ENCODE measurements at regions not wholly inside any gene's neighbourhood (a gene's known extent, or its start where the extent isn't known, plus 50 kb on each side); places are given as distances from the start of the nearest gene placed in this dataset.

- Histone ChIP-seq H3K9ac (ENCODE audit: low read depth, low read length, poor library complexity) (no peak overlapping the region), H3K27ac (replicated peaks; ENCODE audit: low read length) (no peak overlapping the region), H3K4me2 (ENCODE audit: insufficient read depth, low read length, poor library complexity, severe bottlenecking) (no peak overlapping the region), H3K18ac (ENCODE audit: low read length) (no peak overlapping the region), H3K4me3 (ENCODE audit: low read length in 2 of 2) (no peak overlapping the region), H2AK5ac (ENCODE audit: low read depth, low read length) (no peak overlapping the region), H3K36me3 (replicated peaks in 1 of 2; ENCODE audit: control insufficient read depth in 2 of 2, insufficient read depth in 2 of 2, low read length in 2 of 2) (no peaks in the 10 kb centered on the region), H4K8ac (ENCODE audit: low read depth, low read length) (no peak overlapping the region), H2AFZ (ENCODE audit: low read length) (no peak overlapping the region), H3K4ac (ENCODE audit: low read length) (no peak overlapping the region), H3K79me1 (ENCODE audit: low read depth, low read length) (no peaks in the 10 kb centered on the region), H2BK12ac (ENCODE audit: low read length) (no peak overlapping the region), H3K23ac (ENCODE audit: low read depth, low read length, poor library complexity) (no peak overlapping the region), H2BK120ac (ENCODE audit: low read depth, low read length) (no peak overlapping the region), H3K27me3 (ENCODE audit: control insufficient read depth in 3 of 3, insufficient read depth in 3 of 3, low read depth in 1 of 3, low read length in 3 of 3) (no peaks in the 10 kb centered on the region), H2BK5ac (ENCODE audit: low read length) (no peak overlapping the region), H2BK15ac (ENCODE audit: low read length) (no peak overlapping the region), H3K14ac (ENCODE audit: low read length) (no peak overlapping the region), H4K91ac (ENCODE audit: low read depth, low read length, poor library complexity) (no peak overlapping the region), H3K4me1 (ENCODE audit: control insufficient read depth in 2 of 2, insufficient read depth in 1 of 2, low read depth in 1 of 2, low read length in 2 of 2) (no peaks in the 10 kb centered on the region), H3K9me3 (replicated peaks in 1 of 2; ENCODE audit: control insufficient read depth in 2 of 2, insufficient read depth in 1 of 2, low read depth in 1 of 2, low read length in 2 of 2) (peaks cover 0 to 1% of the 10 kb centered on the region in 2 donors)
- DNase-seq (ENCODE audit: low spot score): no peak
- WGBS, 2 donors (ENCODE audit: extremely low coverage in 2 of 2, insufficient read length in 2 of 2, insufficient replicate concordance in 1 of 2): no CpG with 5 or more reads among the region's 3 CpGs
These were observed 221.2 kb downstream of the FNDC1 start for GRCh38 chr6:159390381-159390780.

GRCh38 chr6:159389695-159390094 lies 220.5 kb downstream of the FNDC1 start:
- no peak overlapping the region for H3K4me2 ChIP-seq (ENCODE audit: insufficient read depth, low read length, poor library complexity, severe bottlenecking)
- H3K9ac ChIP-seq (ENCODE audit: low read depth, low read length, poor library complexity): no peak overlapping the region
- H2AFZ ChIP-seq (ENCODE audit: low read length): no peak overlapping the region
- peaks cover 0 to 1% of the 10 kb centered on the region in 2 donors for H3K9me3 ChIP-seq (replicated peaks in 1 of 2; ENCODE audit: control insufficient read depth in 2 of 2, insufficient read depth in 1 of 2, low read depth in 1 of 2, low read length in 2 of 2)
- WGBS, 2 donors (ENCODE audit: extremely low coverage in 2 of 2, insufficient read length in 2 of 2, insufficient replicate concordance in 1 of 2): no CpG with 5 or more reads among the region's 3 CpGs
- no peak overlapping the region for H3K27ac ChIP-seq (replicated peaks; ENCODE audit: low read length)
- no peaks in the 10 kb centered on the region for H3K4me1 ChIP-seq (ENCODE audit: control insufficient read depth in 2 of 2, insufficient read depth in 1 of 2, low read depth in 1 of 2, low read length in 2 of 2)
- no peaks in the 10 kb centered on the region for H3K36me3 ChIP-seq (replicated peaks in 1 of 2; ENCODE audit: control insufficient read depth in 2 of 2, insufficient read depth in 2 of 2, low read length in 2 of 2)
- H3K18ac ChIP-seq (ENCODE audit: low read length): no peak overlapping the region
- no peak overlapping the region for H2BK12ac ChIP-seq (ENCODE audit: low read length)
- H3K4me3 ChIP-seq (ENCODE audit: low read length in 2 of 2): no peak overlapping the region
- H2AK5ac ChIP-seq (ENCODE audit: low read depth, low read length): no peak overlapping the region
- DNase-seq (ENCODE audit: low spot score): no peak
- no peak overlapping the region for H3K23ac ChIP-seq (ENCODE audit: low read depth, low read length, poor library complexity)
- H3K79me1 ChIP-seq (ENCODE audit: low read depth, low read length): no peaks in the 10 kb centered on the region
- H2BK5ac ChIP-seq (ENCODE audit: low read length): no peak overlapping the region
- no peak overlapping the region for H2BK15ac ChIP-seq (ENCODE audit: low read length)
- no peak overlapping the region for H4K8ac ChIP-seq (ENCODE audit: low read depth, low read length)
- no peak overlapping the region for H3K14ac ChIP-seq (ENCODE audit: low read length)
- H2BK120ac ChIP-seq (ENCODE audit: low read depth, low read length): no peak overlapping the region
- H3K27me3 ChIP-seq (ENCODE audit: control insufficient read depth in 3 of 3, insufficient read depth in 3 of 3, low read depth in 1 of 3, low read length in 3 of 3): no peaks in the 10 kb centered on the region
- H3K4ac ChIP-seq (ENCODE audit: low read length): no peak overlapping the region
- H4K91ac ChIP-seq (ENCODE audit: low read depth, low read length, poor library complexity): no peak overlapping the region

DNA sequence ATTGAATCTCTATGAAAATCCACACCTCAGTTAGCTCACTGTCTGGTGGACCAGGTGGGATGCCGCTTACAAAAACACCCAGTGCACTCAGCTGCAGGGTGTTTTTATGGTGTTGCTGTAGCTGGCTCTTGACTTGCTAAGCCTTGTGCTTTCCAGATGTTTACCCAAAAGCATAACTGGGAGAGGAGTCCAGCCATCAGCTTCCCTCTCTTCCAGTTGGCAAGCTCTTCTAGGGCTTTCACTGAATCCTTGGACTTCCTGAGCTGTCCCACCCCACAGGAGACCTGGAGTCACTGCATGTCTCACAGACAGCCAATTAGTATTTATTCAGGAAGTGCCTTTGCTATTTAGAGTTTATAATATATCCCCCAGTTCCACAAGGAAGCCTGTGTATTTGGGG lies 210.9 kb downstream of the FNDC1 start:
- WGBS, 2 donors (ENCODE audit: extremely low coverage in 2 of 2, insufficient read length in 2 of 2, insufficient replicate concordance in 1 of 2): no CpG with 5 or more reads among the region's 1 CpG
- no peak for DNase-seq (ENCODE audit: low spot score)

GRCh38 chr6:159378411-159379328 lies 209.5 kb downstream of the FNDC1 start:
- Histone ChIP-seq H2AK5ac (ENCODE audit: low read depth, low read length) (no peak overlapping the region), H3K27ac (replicated peaks; ENCODE audit: low read length) (no peak overlapping the region), H4K8ac (ENCODE audit: low read depth, low read length) (no peak overlapping the region), H2AFZ (ENCODE audit: low read length) (no peak overlapping the region), H4K91ac (ENCODE audit: low read depth, low read length, poor library complexity) (no peak overlapping the region), H3K27me3 (ENCODE audit: control insufficient read depth in 3 of 3, insufficient read depth in 3 of 3, low read depth in 1 of 3, low read length in 3 of 3) (peaks cover 0 to 5% (median 0%) of the 10 kb centered on the region in 3 experiments), H2BK120ac (ENCODE audit: low read depth, low read length) (no peak overlapping the region), H3K36me3 (replicated peaks in 1 of 2; ENCODE audit: control insufficient read depth in 2 of 2, insufficient read depth in 2 of 2, low read length in 2 of 2) (no peaks in the 10 kb centered on the region), H3K4me3 (ENCODE audit: low read length in 2 of 2) (no peak overlapping the region), H3K9me3 (replicated peaks in 1 of 2; ENCODE audit: control insufficient read depth in 2 of 2, insufficient read depth in 1 of 2, low read depth in 1 of 2, low read length in 2 of 2) (peaks cover 0 to 2% of the 10 kb centered on the region in 2 donors), H3K23ac (ENCODE audit: low read depth, low read length, poor library complexity) (no peak overlapping the region), H3K4ac (ENCODE audit: low read length) (no peak overlapping the region), H3K18ac (ENCODE audit: low read length) (no peak overlapping the region), H3K79me1 (ENCODE audit: low read depth, low read length) (no peaks in the 10 kb centered on the region), H2BK12ac (ENCODE audit: low read length) (no peak overlapping the region), H2BK15ac (ENCODE audit: low read length) (no peak overlapping the region), H3K4me2 (ENCODE audit: insufficient read depth, low read length, poor library complexity, severe bottlenecking) (no peak overlapping the region), H2BK5ac (ENCODE audit: low read length) (no peak overlapping the region), H3K14ac (ENCODE audit: low read length) (no peak overlapping the region), H3K9ac (ENCODE audit: low read depth, low read length, poor library complexity) (no peak overlapping the region), H3K4me1 (ENCODE audit: control insufficient read depth in 2 of 2, insufficient read depth in 1 of 2, low read depth in 1 of 2, low read length in 2 of 2) (peaks cover 3% of the 10 kb centered on the region in 2 donors)
- WGBS, 2 donors (ENCODE audit: extremely low coverage in 2 of 2, insufficient read length in 2 of 2, insufficient replicate concordance in 1 of 2): no CpG with 5 or more reads among the region's 10 CpGs
- no peak for DNase-seq (ENCODE audit: low spot score)

More for the DNA sequence above, 210.9 kb downstream of the FNDC1 start:
- Histone ChIP-seq H2BK5ac (ENCODE audit: low read length) (no peak overlapping the region), H3K36me3 (replicated peaks in 1 of 2; ENCODE audit: control insufficient read depth in 2 of 2, insufficient read depth in 2 of 2, low read length in 2 of 2) (no peaks in the 10 kb centered on the region), H3K4me1 (ENCODE audit: control insufficient read depth in 2 of 2, insufficient read depth in 1 of 2, low read depth in 1 of 2, low read length in 2 of 2) (peaks cover 3% of the 10 kb centered on the region in 2 donors), H3K14ac (ENCODE audit: low read length) (no peak overlapping the region), H3K9me3 (replicated peaks in 1 of 2; ENCODE audit: control insufficient read depth in 2 of 2, insufficient read depth in 1 of 2, low read depth in 1 of 2, low read length in 2 of 2) (no peaks in the 10 kb centered on the region), H3K9ac (ENCODE audit: low read depth, low read length, poor library complexity) (no peak overlapping the region), H3K18ac (ENCODE audit: low read length) (no peak overlapping the region), H4K8ac (ENCODE audit: low read depth, low read length) (no peak overlapping the region), H3K23ac (ENCODE audit: low read depth, low read length, poor library complexity) (no peak overlapping the region), H3K4me2 (ENCODE audit: insufficient read depth, low read length, poor library complexity, severe bottlenecking) (no peak overlapping the region), H2BK120ac (ENCODE audit: low read depth, low read length) (no peak overlapping the region), H2BK12ac (ENCODE audit: low read length) (no peak overlapping the region), H3K79me1 (ENCODE audit: low read depth, low read length) (no peaks in the 10 kb centered on the region), H3K27ac (replicated peaks; ENCODE audit: low read length) (no peak overlapping the region), H2AK5ac (ENCODE audit: low read depth, low read length) (no peak overlapping the region), H3K27me3 (ENCODE audit: control insufficient read depth in 3 of 3, insufficient read depth in 3 of 3, low read depth in 1 of 3, low read length in 3 of 3) (peaks cover 0 to 5% (median 0%) of the 10 kb centered on the region in 3 experiments), H3K4me3 (ENCODE audit: low read length in 2 of 2) (no peak overlapping the region), H3K4ac (ENCODE audit: low read length) (no peak overlapping the region), H2BK15ac (ENCODE audit: low read length) (no peak overlapping the region), H4K91ac (ENCODE audit: low read depth, low read length, poor library complexity) (no peak overlapping the region), H2AFZ (ENCODE audit: low read length) (no peak overlapping the region)

All from neuronal stem cell (in vitro differentiated cells).